Liver (tissue), 8 donors: ENCODE measurements at regions not wholly inside any gene's neighbourhood (a gene's known extent, or its start where the extent isn't known, plus 50 kb on each side); places are given as distances from the start of the nearest gene placed in this dataset.

Experiments used
- DNase-seq: peaks from one replicate; pipeline ENCODE4 v3.0.0-alpha.2; 2017; ENCODE audit warnings: low spot score
- H3K27ac ChIP-seq, 2 donors: one replicate each; pipeline ENCODE4 v1.7.0; 2013; ENCODE audit warnings: inconsistent platforms in 2 of 2, low read length in 2 of 2, control low read depth in 1 of 2, low read depth in 1 of 2, mild to moderate bottlenecking in 1 of 2
- H3K27me3 ChIP-seq, 4 donors: one replicate each; pipeline versions ENCODE4 v1.6.1 to v1.7.0; 2013; ENCODE audit warnings: low read length in 3 of 4, inconsistent platforms in 1 of 4, mild to moderate bottlenecking in 1 of 4, moderate library complexity in 1 of 4; ENCODE audit not compliant: control insufficient read depth in 4 of 4, insufficient read depth in 4 of 4
- H3K36me3 ChIP-seq, 4 donors: one replicate each; pipeline versions ENCODE4 v1.6.1 to v1.7.0; 2013; ENCODE audit warnings: low read length in 3 of 4, mild to moderate bottlenecking in 3 of 4, low read depth in 1 of 4, moderate library complexity in 1 of 4; ENCODE audit not compliant: control insufficient read depth in 4 of 4, insufficient read depth in 3 of 4
- H3K4me1 ChIP-seq, 4 donors: one replicate each; pipeline versions ENCODE4 v1.6.1 to v1.7.0; 2013; ENCODE audit warnings: low read length in 3 of 4, mild to moderate bottlenecking in 3 of 4, moderate library complexity in 1 of 4; ENCODE audit not compliant: control insufficient read depth in 4 of 4, insufficient read depth in 4 of 4
- H3K4me3 ChIP-seq, 3 donors: one replicate each; pipeline versions ENCODE4 v1.6.1 to v1.7.0; 2013; ENCODE audit warnings: low read length in 3 of 3, control low read depth in 1 of 3, low read depth in 1 of 3, mild to moderate bottlenecking in 1 of 3
- H3K9ac ChIP-seq, 2 donors: one replicate each; pipeline ENCODE4 v1.7.0; 2013; ENCODE audit warnings: low read length in 2 of 2, mild to moderate bottlenecking in 2 of 2, moderate library complexity in 2 of 2, control low read depth in 1 of 2, low read depth in 1 of 2
- H3K9me3 ChIP-seq, 4 donors: one replicate each; pipeline versions ENCODE4 v1.6.1 to v1.7.0; 2013; ENCODE audit warnings: low read length in 3 of 4; ENCODE audit not compliant: control insufficient read depth in 4 of 4
- EGR1 ChIP-seq, 2 donors: IDR thresholded peaks; 2 replicates each; pipeline ENCODE4 v1.6.1; 2016 to 2018; ENCODE audit warnings: antibody characterized with exemption in 2 of 2, low read depth in 2 of 2
- FOXA1 ChIP-seq: IDR thresholded peaks from 2 replicates; pipeline ENCODE4 v1.6.1; 2016; ENCODE audit warnings: antibody characterized with exemption
- FOXA2 ChIP-seq: IDR thresholded peaks from 2 replicates; pipeline ENCODE4 v1.6.1; 2016; ENCODE audit warnings: antibody characterized with exemption
- GABPA ChIP-seq, 2 donors: IDR thresholded peaks in 1 of 2; conservative IDR thresholded peaks in 1 of 2; 2 replicates each; pipeline ENCODE4 v1.6.1; 2016; ENCODE audit warnings: antibody characterized with exemption in 2 of 2, mild to moderate bottlenecking in 1 of 2, moderate library complexity in 1 of 2
- HNF4A ChIP-seq, 2 donors: conservative IDR thresholded peaks; 2 replicates each; pipeline ENCODE4 v1.6.1; 2016; ENCODE audit warnings: antibody characterized with exemption in 2 of 2, mild to moderate bottlenecking in 2 of 2
- HNF4G ChIP-seq: IDR thresholded peaks from 2 replicates; pipeline ENCODE4 v1.6.1; 2016; ENCODE audit warnings: antibody characterized with exemption
- JUND ChIP-seq, 2 donors: IDR thresholded peaks; 2 replicates each; pipeline ENCODE4 v1.6.1; 2016; ENCODE audit warnings: antibody characterized with exemption in 2 of 2
- MAX ChIP-seq: IDR thresholded peaks from 2 replicates; pipeline ENCODE4 v1.6.1; 2016; ENCODE audit warnings: antibody characterized with exemption
- NR2F2 ChIP-seq: IDR thresholded peaks from 2 replicates; pipeline ENCODE4 v1.6.1; 2016; ENCODE audit warnings: antibody characterized with exemption
- RAD21 ChIP-seq, 2 donors: IDR thresholded peaks; 2 replicates each; pipeline ENCODE4 v1.6.1; 2016; ENCODE audit warnings: antibody characterized with exemption in 2 of 2, mild to moderate bottlenecking in 2 of 2
- RXRA ChIP-seq, 2 donors: IDR thresholded peaks; 2 replicates each; pipeline ENCODE4 v1.6.1; 2017 to 2018; ENCODE audit warnings: antibody characterized with exemption in 2 of 2, mild to moderate bottlenecking in 1 of 2
- SP1 ChIP-seq: IDR thresholded peaks from 2 replicates; pipeline ENCODE4 v1.6.1; 2018; ENCODE audit warnings: antibody characterized with exemption, mild to moderate bottlenecking
- TAF1 ChIP-seq: conservative IDR thresholded peaks from 2 replicates; pipeline ENCODE4 v1.6.1; 2016; ENCODE audit warnings: antibody characterized with exemption, mild to moderate bottlenecking
- YY1 ChIP-seq: IDR thresholded peaks from 2 replicates; pipeline ENCODE4 v1.6.1; 2016; ENCODE audit warnings: antibody characterized with exemption, mild to moderate bottlenecking
- ZBTB33 ChIP-seq: IDR thresholded peaks from 2 replicates; pipeline ENCODE4 v1.6.1; 2016; ENCODE audit warnings: antibody characterized with exemption
- WGBS: extraction: QIAGEN DNeasy Blood & Tissue Kit; methylation state at CpG from one replicate; pipeline ENCODE4 v1.1.7; 2013; 5-methylcytosine and 5-hydroxymethylcytosine counted together
- TF ChIP-seq, protein P1 (sequence below): IDR thresholded peaks from 2 replicates; pipeline ENCODE4 v1.6.1; 2016; ENCODE audit warnings: antibody characterized with exemption, mild to moderate bottlenecking
- TF ChIP-seq, protein P2 (sequence below): fragments of 150-350 bp; IDR thresholded peaks from 2 replicates; pipeline ENCODE4 v1.5.1; 2017; ENCODE audit warnings: improper control_type of control experiment, low read depth, low read length; ENCODE audit not compliant: missing input control
- donor health status: healthy.
- donor health status: healthy.
- donor health status: healthy.
- donor health status: healthy.
- donor health status: healthy.

- H3K9ac ChIP-seq, result no peak overlapping the region
- no peak for DNase-seq
- H3K27me3 ChIP-seq, result no peaks in the 10 kb centered on the region
- no peaks in the 10 kb centered on the region for H3K4me1 ChIP-seq
- no peak overlapping the region for H3K4me3 ChIP-seq
- 83% methylated on average over 2 of the region's 2 CpGs for WGBS
- H3K36me3 ChIP-seq, result no peaks in the 10 kb centered on the region
- H3K27ac ChIP-seq, result no peak overlapping the region
- TF ChIP-seq JUND (IDR thresholded peaks at IDR 0.05), result no peak
- no peak for TF ChIP-seq SP1
- TF ChIP-seq TAF1, result no peak
- TF ChIP-seq RXRA (IDR thresholded peaks at IDR 0.05), result no peak
- no peak for TF ChIP-seq YY1
- TF ChIP-seq GABPA (IDR thresholded peaks at IDR 0.05 in 1 of 2, conservative IDR thresholded peaks at IDR 0.05 in 1 of 2), result no peak
- TF ChIP-seq HNF4G, result no peak
- no peak for TF ChIP-seq MAX
- TF ChIP-seq FOXA2, result no peak
- no peak for TF ChIP-seq HNF4A (conservative IDR thresholded peaks at IDR 0.05)
- no peak for TF ChIP-seq EGR1 (IDR thresholded peaks at IDR 0.05; ENCODE audit: low read depth in 2 of 2)
- no peak for TF ChIP-seq NR2F2
- TF ChIP-seq FOXA1, result no peak
- TF ChIP-seq, protein P1, sequence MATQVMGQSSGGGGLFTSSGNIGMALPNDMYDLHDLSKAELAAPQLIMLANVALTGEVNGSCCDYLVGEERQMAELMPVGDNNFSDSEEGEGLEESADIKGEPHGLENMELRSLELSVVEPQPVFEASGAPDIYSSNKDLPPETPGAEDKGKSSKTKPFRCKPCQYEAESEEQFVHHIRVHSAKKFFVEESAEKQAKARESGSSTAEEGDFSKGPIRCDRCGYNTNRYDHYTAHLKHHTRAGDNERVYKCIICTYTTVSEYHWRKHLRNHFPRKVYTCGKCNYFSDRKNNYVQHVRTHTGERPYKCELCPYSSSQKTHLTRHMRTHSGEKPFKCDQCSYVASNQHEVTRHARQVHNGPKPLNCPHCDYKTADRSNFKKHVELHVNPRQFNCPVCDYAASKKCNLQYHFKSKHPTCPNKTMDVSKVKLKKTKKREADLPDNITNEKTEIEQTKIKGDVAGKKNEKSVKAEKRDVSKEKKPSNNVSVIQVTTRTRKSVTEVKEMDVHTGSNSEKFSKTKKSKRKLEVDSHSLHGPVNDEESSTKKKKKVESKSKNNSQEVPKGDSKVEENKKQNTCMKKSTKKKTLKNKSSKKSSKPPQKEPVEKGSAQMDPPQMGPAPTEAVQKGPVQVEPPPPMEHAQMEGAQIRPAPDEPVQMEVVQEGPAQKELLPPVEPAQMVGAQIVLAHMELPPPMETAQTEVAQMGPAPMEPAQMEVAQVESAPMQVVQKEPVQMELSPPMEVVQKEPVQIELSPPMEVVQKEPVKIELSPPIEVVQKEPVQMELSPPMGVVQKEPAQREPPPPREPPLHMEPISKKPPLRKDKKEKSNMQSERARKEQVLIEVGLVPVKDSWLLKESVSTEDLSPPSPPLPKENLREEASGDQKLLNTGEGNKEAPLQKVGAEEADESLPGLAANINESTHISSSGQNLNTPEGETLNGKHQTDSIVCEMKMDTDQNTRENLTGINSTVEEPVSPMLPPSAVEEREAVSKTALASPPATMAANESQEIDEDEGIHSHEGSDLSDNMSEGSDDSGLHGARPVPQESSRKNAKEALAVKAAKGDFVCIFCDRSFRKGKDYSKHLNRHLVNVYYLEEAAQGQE, result no peak
- H3K9me3 ChIP-seq, result no peaks in the 10 kb centered on the region
Measured at GRCh38 chr21:20729376-20729775, 268.8 kb upstream of the NCAM2 start.

DNA sequence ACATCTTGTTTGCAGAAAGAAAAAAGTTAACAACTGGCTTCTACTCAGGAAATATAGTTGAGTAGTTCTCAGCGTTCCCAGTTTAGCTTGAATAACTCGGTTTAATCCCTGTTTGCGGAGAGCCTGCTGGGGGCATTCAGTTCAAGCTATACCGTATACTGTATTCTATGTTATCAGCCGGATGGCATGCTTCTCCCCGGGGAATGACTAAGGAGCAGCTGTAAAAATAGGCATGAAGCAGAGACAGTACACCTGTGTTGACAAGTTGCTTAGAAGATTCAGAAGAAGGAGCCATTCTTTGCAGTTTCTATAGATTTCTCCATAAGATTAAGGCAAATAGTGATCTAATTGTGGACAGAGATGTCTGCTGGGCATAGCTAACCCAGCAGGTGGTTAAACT, 267.8 kb upstream of the NCAM2 start:
- 78% methylated on average over 6 of the region's 6 CpGs for WGBS
- H3K27ac ChIP-seq, result no peak overlapping the region
- H3K4me3 ChIP-seq, result no peak overlapping the region
- no peaks in the 10 kb centered on the region for H3K27me3 ChIP-seq
- no peaks in the 10 kb centered on the region for H3K4me1 ChIP-seq
- H3K9ac ChIP-seq, result no peak overlapping the region
- H3K36me3 ChIP-seq, result no peaks in the 10 kb centered on the region
- TF ChIP-seq SP1 (no peak), HNF4A (conservative IDR thresholded peaks at IDR 0.05) (no peak), HNF4G (no peak), FOXA1 (no peak), ZBTB33 (no peak), RAD21 (IDR thresholded peaks at IDR 0.05) (no peak)
- TF ChIP-seq, protein P1, result no peak
- TF ChIP-seq, protein P2, sequence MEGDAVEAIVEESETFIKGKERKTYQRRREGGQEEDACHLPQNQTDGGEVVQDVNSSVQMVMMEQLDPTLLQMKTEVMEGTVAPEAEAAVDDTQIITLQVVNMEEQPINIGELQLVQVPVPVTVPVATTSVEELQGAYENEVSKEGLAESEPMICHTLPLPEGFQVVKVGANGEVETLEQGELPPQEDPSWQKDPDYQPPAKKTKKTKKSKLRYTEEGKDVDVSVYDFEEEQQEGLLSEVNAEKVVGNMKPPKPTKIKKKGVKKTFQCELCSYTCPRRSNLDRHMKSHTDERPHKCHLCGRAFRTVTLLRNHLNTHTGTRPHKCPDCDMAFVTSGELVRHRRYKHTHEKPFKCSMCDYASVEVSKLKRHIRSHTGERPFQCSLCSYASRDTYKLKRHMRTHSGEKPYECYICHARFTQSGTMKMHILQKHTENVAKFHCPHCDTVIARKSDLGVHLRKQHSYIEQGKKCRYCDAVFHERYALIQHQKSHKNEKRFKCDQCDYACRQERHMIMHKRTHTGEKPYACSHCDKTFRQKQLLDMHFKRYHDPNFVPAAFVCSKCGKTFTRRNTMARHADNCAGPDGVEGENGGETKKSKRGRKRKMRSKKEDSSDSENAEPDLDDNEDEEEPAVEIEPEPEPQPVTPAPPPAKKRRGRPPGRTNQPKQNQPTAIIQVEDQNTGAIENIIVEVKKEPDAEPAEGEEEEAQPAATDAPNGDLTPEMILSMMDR, result no peak
- no peaks in the 10 kb centered on the region for H3K9me3 ChIP-seq
- DNase-seq, result no peak
